ENCODE measurements at regions not wholly inside any gene's neighbourhood (a gene's known extent, or its start where the extent isn't known, plus 50 kb on each side); places are given as distances from the start of the nearest gene placed in this dataset.

DNA sequence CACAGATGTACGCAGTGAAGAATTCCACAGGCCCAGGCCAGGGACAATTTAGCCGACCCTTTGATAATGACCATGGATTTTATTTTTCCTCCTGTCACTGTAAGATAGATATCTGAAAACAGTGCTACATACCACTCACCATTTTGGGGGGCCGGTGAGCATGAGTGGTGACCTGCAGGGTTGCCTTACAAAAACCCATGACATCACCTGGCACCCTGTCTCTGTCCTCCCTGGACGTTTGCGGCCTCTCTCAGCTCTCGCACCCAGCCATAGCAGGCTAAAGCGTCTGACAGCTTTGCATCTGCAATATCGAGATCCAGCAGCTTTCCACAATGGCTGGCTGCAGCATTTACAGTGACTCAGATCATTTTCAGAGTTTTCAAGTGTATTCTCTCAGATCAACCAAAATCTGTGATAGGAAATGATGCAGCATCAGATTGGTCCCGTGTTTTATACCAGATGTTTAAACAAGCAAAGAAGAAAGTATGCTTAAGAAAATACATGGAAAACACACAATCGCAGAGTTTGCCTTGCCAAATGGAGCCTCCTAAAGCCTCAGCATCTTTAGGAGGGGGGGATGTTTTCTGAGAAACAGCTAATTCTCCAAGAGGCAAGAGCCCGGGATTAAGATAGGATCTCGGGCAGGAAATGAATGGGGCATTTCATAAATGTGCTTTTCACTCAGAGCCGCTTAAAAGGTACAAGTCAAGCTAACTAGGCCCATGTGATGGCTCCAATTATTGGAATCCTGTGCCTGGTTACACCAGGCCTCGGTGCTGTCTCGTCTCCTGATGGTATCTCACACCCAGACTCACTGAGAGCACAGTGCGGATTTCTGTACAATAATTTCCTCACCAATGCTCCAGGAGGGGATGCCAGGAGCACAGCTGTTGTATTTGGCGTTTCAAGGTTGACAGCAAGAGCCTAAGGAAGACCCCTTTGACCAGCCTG, 257.3 kb downstream of the XXYLT1 start:
- no peak for DNase-seq (ENCODE audit: low read depth)

DNA sequence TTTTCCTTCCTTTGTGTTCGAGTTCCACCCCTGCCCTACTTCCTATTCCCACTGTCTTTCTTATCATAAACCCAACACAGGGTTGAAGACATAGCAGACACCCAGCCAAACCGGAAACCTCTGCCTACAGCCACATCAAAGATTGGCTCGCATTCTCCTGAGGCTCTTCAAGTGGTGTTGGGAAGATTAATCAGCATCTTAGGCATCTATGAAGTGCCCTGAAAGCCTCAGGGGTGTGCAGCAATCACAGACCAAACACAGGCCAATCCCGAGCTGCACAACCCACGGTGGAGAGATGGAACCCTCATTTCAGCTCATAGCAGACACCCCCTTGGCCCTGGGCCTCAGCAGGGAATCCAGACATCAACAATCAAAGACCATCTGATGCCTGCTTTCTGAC, 255.9 kb downstream of the XXYLT1 start:
- no peak for DNase-seq (ENCODE audit: low read depth)

GRCh38 chr3:195017151-195017550, 253.8 kb downstream of the XXYLT1 start:
- no peak for DNase-seq (ENCODE audit: low read depth)
